Mucosa of rectum (tissue), 2 donors: ENCODE measurements at regions not wholly inside any gene's neighbourhood (a gene's known extent, or its start where the extent isn't known, plus 50 kb on each side); places are given as distances from the start of the nearest gene placed in this dataset.
"Not testable (repeated sequence)": the region's sequence is repeated elsewhere in the genome, so short reads cannot be mapped to it uniquely, and the experiment has no call there.

ENCODE experiments used
- H3K27ac ChIP-seq, 2 donors: one replicate each; pipeline ENCODE4 v1.7.0; 2013; ENCODE audit warnings: inconsistent platforms in 2 of 2, low read depth in 2 of 2, low read length in 2 of 2
- H3K27me3 ChIP-seq, 2 donors: one replicate each; pipeline ENCODE4 v1.7.0; 2013; ENCODE audit warnings: low read length in 2 of 2; ENCODE audit not compliant: control insufficient read depth in 2 of 2, insufficient read depth in 2 of 2
- H3K36me3 ChIP-seq, 2 donors: one replicate each; pipeline ENCODE4 v1.7.0; 2013; ENCODE audit warnings: low read length in 2 of 2; ENCODE audit not compliant: control insufficient read depth in 2 of 2, insufficient read depth in 2 of 2
- H3K4me1 ChIP-seq, 2 donors: one replicate each; pipeline ENCODE4 v1.7.0; 2013; ENCODE audit warnings: low read length in 2 of 2, mild to moderate bottlenecking in 1 of 2; ENCODE audit not compliant: control insufficient read depth in 2 of 2, insufficient read depth in 2 of 2
- H3K4me3 ChIP-seq, 2 donors: one replicate each; pipeline ENCODE4 v1.7.0; 2013; ENCODE audit warnings: low read length in 2 of 2
- H3K9ac ChIP-seq, 2 donors: one replicate each; pipeline ENCODE4 v1.7.0; 2013; ENCODE audit warnings: low read length in 2 of 2, low read depth in 1 of 2, mild to moderate bottlenecking in 1 of 2
- H3K9me3 ChIP-seq, 2 donors: one replicate each; pipeline ENCODE4 v1.7.0; 2013; ENCODE audit warnings: low read length in 2 of 2; ENCODE audit not compliant: control insufficient read depth in 2 of 2
- donor health status: healthy.
- donor health status: Normal muscosa, but diverticular disease.

DNA sequence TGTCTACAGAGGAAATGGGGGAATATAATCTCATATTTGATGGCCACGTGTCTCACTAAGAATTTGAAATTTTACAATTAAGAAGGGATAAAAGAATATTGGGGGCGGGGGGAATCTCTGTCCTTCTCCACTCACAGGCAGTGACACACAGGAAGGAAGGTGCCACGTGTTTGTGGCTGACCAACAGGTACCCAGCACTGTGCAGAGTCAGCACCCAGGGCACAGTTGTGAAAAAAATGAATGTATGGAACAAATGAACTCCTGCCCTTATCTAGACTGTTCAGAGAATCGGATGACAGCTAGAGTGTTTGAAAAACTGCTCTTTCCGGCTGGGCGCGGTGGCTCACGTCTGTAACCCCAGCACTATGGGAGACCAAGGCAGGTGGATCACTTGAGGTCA is 317.0 kb upstream of the MYT1L start:
- Histone ChIP-seq H3K27ac (no peak overlapping the region), H3K36me3 (no peaks in the 10 kb centered on the region), H3K9ac (no peak overlapping the region), H3K4me1 (no peaks in the 10 kb centered on the region), H3K9me3 (peaks cover 0 to 2% of the 10 kb centered on the region in 2 donors), H3K27me3 (no peaks in the 10 kb centered on the region), H3K4me3 (no peak overlapping the region)

GRCh38 chr2:2647141-2647541 is 316.1 kb upstream of the MYT1L start:
- H3K9ac ChIP-seq = no peak overlapping the region
- no peak overlapping the region for H3K4me3 ChIP-seq

DNA sequence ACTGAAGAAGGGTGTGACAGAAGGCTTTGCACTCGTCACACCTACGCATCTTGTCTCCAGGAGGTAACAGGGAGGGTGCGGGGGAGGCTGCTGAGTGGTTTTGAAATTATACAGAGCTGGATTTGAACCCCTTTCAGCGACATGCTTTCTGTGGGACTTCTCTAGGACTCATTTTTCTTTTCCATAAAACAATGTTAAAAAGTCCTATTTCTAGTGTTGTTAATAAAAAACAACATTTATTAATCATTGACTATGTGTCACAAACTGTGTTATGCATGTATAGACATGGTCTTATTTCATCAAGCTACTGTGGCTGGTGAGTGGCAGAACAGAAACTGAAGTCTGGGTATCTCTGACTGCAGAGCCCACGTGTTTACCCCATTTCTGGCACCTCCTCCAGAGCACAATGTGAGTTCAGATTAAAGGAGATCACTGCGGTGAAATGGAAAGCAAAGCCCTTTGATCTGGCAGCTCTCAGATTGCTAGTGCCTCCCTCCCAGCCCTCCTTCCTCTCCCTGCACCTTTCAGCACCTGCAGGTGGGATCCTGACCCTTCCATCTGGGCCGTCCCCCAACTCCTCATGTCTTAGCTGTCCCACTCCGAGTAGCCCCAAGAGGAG is 315.5 kb upstream of the MYT1L start:
- H3K27ac ChIP-seq = no peak overlapping the region
- H3K36me3 ChIP-seq = no peaks in the 10 kb centered on the region
- H3K4me3 ChIP-seq = no peak overlapping the region
- H3K4me1 ChIP-seq = no peaks in the 10 kb centered on the region
- H3K27me3 ChIP-seq = no peaks in the 10 kb centered on the region
- H3K9me3 ChIP-seq = peaks cover 0 to 2% of the 10 kb centered on the region in 2 donors
- H3K9ac ChIP-seq = no peak overlapping the region

More at GRCh38 chr2:2647141-2647541, 316.1 kb upstream of the MYT1L start:
- Histone ChIP-seq H3K4me1 (no peaks in the 10 kb centered on the region), H3K27me3 (no peaks in the 10 kb centered on the region), H3K36me3 (no peaks in the 10 kb centered on the region), H3K9me3 (peaks cover 0 to 2% of the 10 kb centered on the region in 2 donors), H3K27ac (no peak overlapping the region)

DNA sequence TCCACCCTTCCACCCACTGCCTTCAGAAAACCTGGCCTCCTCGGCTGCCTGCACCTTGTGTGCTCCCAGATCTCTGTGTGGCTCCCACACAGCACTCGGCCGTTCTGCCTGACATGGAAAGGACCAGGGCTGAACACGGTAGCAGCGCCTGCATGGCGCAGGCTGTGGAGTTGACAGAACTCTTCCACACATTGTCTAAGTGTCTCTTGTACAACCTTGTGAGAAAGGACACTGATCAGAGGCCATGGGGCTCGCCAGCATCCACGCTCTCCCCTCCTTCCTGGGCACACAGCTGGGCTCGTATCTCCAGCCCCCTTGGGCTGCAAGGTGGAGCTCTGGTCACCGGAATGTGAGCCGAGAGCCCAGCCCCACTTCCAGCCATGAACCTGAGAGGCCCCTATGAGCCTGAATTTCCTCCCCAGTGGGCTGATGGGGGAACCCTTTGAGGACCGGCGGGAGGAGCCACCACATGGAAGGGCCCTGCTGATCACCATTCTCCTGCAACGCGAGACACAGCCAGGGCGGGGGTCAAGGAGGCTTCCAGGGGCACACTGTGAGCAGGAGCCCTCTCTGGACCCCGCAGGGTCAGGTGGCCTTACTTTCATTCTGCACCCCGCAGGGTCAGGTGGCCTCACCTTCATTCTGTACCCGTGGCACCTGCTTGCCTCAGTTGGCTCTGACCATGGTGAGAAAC is 314.2 kb upstream of the MYT1L start:
- H3K9me3 ChIP-seq = peaks cover 0 to 2% of the 10 kb centered on the region in 2 donors
- no peaks in the 10 kb centered on the region for H3K4me1 ChIP-seq
- H3K9ac ChIP-seq = no peak overlapping the region
- H3K36me3 ChIP-seq = no peaks in the 10 kb centered on the region
- H3K27me3 ChIP-seq = no peaks in the 10 kb centered on the region
- no peak overlapping the region for H3K27ac ChIP-seq
- H3K4me3 ChIP-seq = no peak overlapping the region

DNA sequence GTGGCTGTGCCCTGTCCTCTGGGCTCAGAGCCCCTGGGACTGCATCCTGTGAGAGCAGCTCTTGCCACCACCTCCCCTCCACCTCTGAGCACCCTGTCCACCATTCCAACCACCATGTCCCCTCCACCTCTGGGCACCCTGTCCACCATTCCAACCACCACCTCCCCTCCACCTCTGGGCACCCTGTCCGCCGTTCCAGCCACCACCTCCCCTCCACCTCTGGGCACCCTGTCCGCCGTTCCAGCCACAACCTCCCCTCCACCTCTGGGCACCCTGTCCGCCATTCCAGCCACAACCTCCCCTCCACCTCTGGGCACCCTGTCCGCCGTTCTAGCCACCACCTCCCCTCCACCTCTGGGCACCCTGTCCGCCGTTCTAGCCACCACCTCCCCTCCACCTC is 313.7 kb upstream of the MYT1L start:
- not testable (repeated sequence) for H3K27ac ChIP-seq, H3K9ac ChIP-seq, H3K36me3 ChIP-seq, H3K4me3 ChIP-seq, H3K9me3 ChIP-seq, H3K27me3 ChIP-seq, H3K4me1 ChIP-seq

GRCh38 chr2:2644040-2644439 is 313.0 kb upstream of the MYT1L start:
- Histone ChIP-seq H3K27ac (no peak overlapping the region), H3K4me1 (no peaks in the 10 kb centered on the region)

GRCh38 chr2:2642906-2643890 is 312.1 kb upstream of the MYT1L start:
- H3K4me1 ChIP-seq = no peaks in the 10 kb centered on the region
- no peaks in the 10 kb centered on the region for H3K36me3 ChIP-seq
- H3K9me3 ChIP-seq = peaks cover 0 to 2% of the 10 kb centered on the region in 2 donors
- H3K4me3 ChIP-seq = no peak overlapping the region
- no peak overlapping the region for H3K27ac ChIP-seq
- no peaks in the 10 kb centered on the region for H3K27me3 ChIP-seq
- no peak overlapping the region for H3K9ac ChIP-seq

More at GRCh38 chr2:2644040-2644439, 313.0 kb upstream of the MYT1L start:
- peaks cover 0 to 2% of the 10 kb centered on the region in 2 donors for H3K9me3 ChIP-seq
- H3K36me3 ChIP-seq = no peaks in the 10 kb centered on the region
- no peak overlapping the region for H3K4me3 ChIP-seq
- H3K27me3 ChIP-seq = no peaks in the 10 kb centered on the region
- H3K9ac ChIP-seq = no peak overlapping the region

GRCh38 chr2:2641541-2642410 is 310.7 kb upstream of the MYT1L start:
- Histone ChIP-seq H3K27me3 (no peaks in the 10 kb centered on the region), H3K9me3 (no peaks in the 10 kb centered on the region), H3K4me3 (no peak overlapping the region), H3K4me1 (no peaks in the 10 kb centered on the region), H3K36me3 (no peaks in the 10 kb centered on the region), H3K9ac (no peak overlapping the region), H3K27ac (no peak overlapping the region)

GRCh38 chr2:2640818-2641217 is 309.7 kb upstream of the MYT1L start:
- Histone ChIP-seq H3K9ac (no peak overlapping the region), H3K9me3 (no peaks in the 10 kb centered on the region)

More at GRCh38 chr2:2640818-2641217, 309.7 kb upstream of the MYT1L start:
- Histone ChIP-seq H3K27ac (no peak overlapping the region), H3K4me1 (no peaks in the 10 kb centered on the region), H3K27me3 (no peaks in the 10 kb centered on the region), H3K36me3 (no peaks in the 10 kb centered on the region), H3K4me3 (no peak overlapping the region)
